ENCODE measurements at regions not wholly inside any gene's neighbourhood (a gene's known extent, or its start where the extent isn't known, plus 50 kb on each side); places are given as distances from the start of the nearest gene placed in this dataset.

- Histone ChIP-seq H3K4me1 (ENCODE audit: insufficient read depth, low read length) (no peaks in the 10 kb centered on the region), H3K4me3 (ENCODE audit: insufficient read depth, low read length) (no peak overlapping the region), H2AFZ (ENCODE audit: low read length) (no peak overlapping the region), H4K20me1 (ENCODE audit: insufficient read depth, low read length) (no peaks in the 10 kb centered on the region), H3K36me3 (ENCODE audit: insufficient read depth, low read length) (no peaks in the 10 kb centered on the region), H3K4me2 (ENCODE audit: insufficient read depth, low read length) (no peak overlapping the region), H3K27ac (ENCODE audit: low read depth, low read length) (no peak overlapping the region), H3K9me3 (ENCODE audit: low read depth, low read length) (no peaks in the 10 kb centered on the region), H3K79me2 (ENCODE audit: insufficient read depth, low read length) (no peaks in the 10 kb centered on the region), H3K27me3 (ENCODE audit: insufficient read depth, low read length) (no peaks in the 10 kb centered on the region)
- DNase-seq (ENCODE audit: insufficient read length, low spot score, missing footprints) = no peak
- no peak for TF ChIP-seq CTCF (IDR thresholded peaks at IDR 0.05; ENCODE audit: extremely low read depth, low read depth, low read length)
Observed at GRCh38 chr5:121408778-121409177, 442.9 kb upstream of the FTMT start.

- no peak overlapping the region for H3K4me2 ChIP-seq (ENCODE audit: insufficient read depth, low read length)
- H3K27ac ChIP-seq (ENCODE audit: low read depth, low read length) = no peak overlapping the region
- no peaks in the 10 kb centered on the region for H4K20me1 ChIP-seq (ENCODE audit: insufficient read depth, low read length)
- no peaks in the 10 kb centered on the region for H3K36me3 ChIP-seq (ENCODE audit: insufficient read depth, low read length)
- no peaks in the 10 kb centered on the region for H3K27me3 ChIP-seq (ENCODE audit: insufficient read depth, low read length)
- DNase-seq (ENCODE audit: insufficient read length, low spot score, missing footprints) = no peak
- H3K79me2 ChIP-seq (ENCODE audit: insufficient read depth, low read length) = no peaks in the 10 kb centered on the region
- H3K4me1 ChIP-seq (ENCODE audit: insufficient read depth, low read length) = no peaks in the 10 kb centered on the region
- no peak overlapping the region for H2AFZ ChIP-seq (ENCODE audit: low read length)
- no peaks in the 10 kb centered on the region for H3K9me3 ChIP-seq (ENCODE audit: low read depth, low read length)
- H3K4me3 ChIP-seq (ENCODE audit: insufficient read depth, low read length) = no peak overlapping the region
- no peak for TF ChIP-seq CTCF (IDR thresholded peaks at IDR 0.05; ENCODE audit: extremely low read depth, low read depth, low read length)
Observed at GRCh38 chr5:121415270-121415669, 436.4 kb upstream of the FTMT start.

- Histone ChIP-seq H3K27ac (ENCODE audit: low read depth, low read length) (no peak overlapping the region), H3K4me2 (ENCODE audit: insufficient read depth, low read length) (no peak overlapping the region), H4K20me1 (ENCODE audit: insufficient read depth, low read length) (no peaks in the 10 kb centered on the region), H3K4me3 (ENCODE audit: insufficient read depth, low read length) (no peak overlapping the region), H3K27me3 (ENCODE audit: insufficient read depth, low read length) (no peaks in the 10 kb centered on the region), H2AFZ (ENCODE audit: low read length) (no peak overlapping the region), H3K36me3 (ENCODE audit: insufficient read depth, low read length) (no peaks in the 10 kb centered on the region), H3K9me3 (ENCODE audit: low read depth, low read length) (no peaks in the 10 kb centered on the region), H3K4me1 (ENCODE audit: insufficient read depth, low read length) (no peaks in the 10 kb centered on the region), H3K79me2 (ENCODE audit: insufficient read depth, low read length) (no peaks in the 10 kb centered on the region)
- DNase-seq (ENCODE audit: insufficient read length, low spot score, missing footprints) = no peak
- TF ChIP-seq CTCF (IDR thresholded peaks at IDR 0.05; ENCODE audit: extremely low read depth, low read depth, low read length) = no peak
Observed at GRCh38 chr5:121421646-121422045, 430.0 kb upstream of the FTMT start.

GRCh38 chr5:121424976-121425375 lies 426.7 kb upstream of the FTMT start:
- Histone ChIP-seq H3K4me3 (ENCODE audit: insufficient read depth, low read length) (no peak overlapping the region), H3K79me2 (ENCODE audit: insufficient read depth, low read length) (no peaks in the 10 kb centered on the region), H3K4me1 (ENCODE audit: insufficient read depth, low read length) (no peaks in the 10 kb centered on the region), H3K27me3 (ENCODE audit: insufficient read depth, low read length) (no peaks in the 10 kb centered on the region), H3K9me3 (ENCODE audit: low read depth, low read length) (no peaks in the 10 kb centered on the region), H3K4me2 (ENCODE audit: insufficient read depth, low read length) (no peak overlapping the region), H3K27ac (ENCODE audit: low read depth, low read length) (no peak overlapping the region), H4K20me1 (ENCODE audit: insufficient read depth, low read length) (no peaks in the 10 kb centered on the region), H3K36me3 (ENCODE audit: insufficient read depth, low read length) (no peaks in the 10 kb centered on the region), H2AFZ (ENCODE audit: low read length) (no peak overlapping the region)
- no peak for DNase-seq (ENCODE audit: insufficient read length, low spot score, missing footprints)
- TF ChIP-seq CTCF (IDR thresholded peaks at IDR 0.05; ENCODE audit: extremely low read depth, low read depth, low read length) = no peak

Measured in osteoblast (primary cell).